COR-L47 (cell line): ENCODE measurements at regions not wholly inside any gene's neighbourhood (a gene's known extent, or its start where the extent isn't known, plus 50 kb on each side); places are given as distances from the start of the nearest gene placed in this dataset.

ENCODE experiments used
- DNase-seq: peaks from one replicate; lab custom pipeline; 2025; lab: John Stamatoyannopoulos, UW

- no peak for DNase-seq
Observed at GRCh38 chr11:92703449-92703830, 266.0 kb upstream of the MTNR1B start.

DNA sequence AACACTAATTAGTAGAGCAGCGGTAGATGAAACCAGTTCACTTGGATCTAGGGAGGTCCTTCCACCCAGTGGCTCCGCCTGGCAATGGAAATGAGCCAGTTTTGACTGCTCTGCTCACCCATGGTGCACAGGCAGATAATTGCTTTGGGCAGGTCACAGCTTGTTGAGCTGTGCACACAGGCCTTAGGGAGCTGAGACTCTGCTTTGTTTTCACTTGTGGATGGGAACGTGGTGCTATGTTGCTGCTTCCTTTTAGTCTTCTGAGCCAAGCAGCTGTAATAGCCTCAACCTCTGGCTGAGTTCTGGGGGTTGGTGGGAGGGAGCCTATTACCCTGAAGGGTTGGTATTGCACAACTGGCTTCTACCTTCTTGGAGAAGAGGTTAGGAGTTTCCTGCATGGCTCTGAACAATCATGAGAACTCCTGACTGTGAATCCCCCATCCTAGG, 262.3 kb upstream of the MTNR1B start:
- peak; percentile 98 for DNase-seq

DNA sequence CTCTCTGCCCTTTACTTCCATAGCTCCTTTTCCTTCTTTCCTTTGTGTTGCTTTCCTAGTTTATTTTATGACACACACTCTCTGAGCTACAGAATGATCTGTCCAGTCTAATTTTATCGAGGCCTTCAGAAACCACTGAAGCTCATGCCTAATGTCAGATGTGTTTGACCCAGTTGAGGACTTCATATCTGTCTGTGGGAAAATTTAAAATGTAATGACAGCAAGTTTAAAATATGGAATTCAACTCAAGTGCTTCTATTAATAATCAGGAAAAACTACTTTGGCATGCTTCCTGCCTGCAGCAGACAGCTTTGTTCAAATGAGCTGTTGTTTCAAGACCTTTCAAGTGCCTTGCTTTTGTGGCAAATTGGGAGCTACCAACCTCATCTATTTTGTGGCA, 261.8 kb upstream of the MTNR1B start:
- DNase-seq, result no peak

DNA sequence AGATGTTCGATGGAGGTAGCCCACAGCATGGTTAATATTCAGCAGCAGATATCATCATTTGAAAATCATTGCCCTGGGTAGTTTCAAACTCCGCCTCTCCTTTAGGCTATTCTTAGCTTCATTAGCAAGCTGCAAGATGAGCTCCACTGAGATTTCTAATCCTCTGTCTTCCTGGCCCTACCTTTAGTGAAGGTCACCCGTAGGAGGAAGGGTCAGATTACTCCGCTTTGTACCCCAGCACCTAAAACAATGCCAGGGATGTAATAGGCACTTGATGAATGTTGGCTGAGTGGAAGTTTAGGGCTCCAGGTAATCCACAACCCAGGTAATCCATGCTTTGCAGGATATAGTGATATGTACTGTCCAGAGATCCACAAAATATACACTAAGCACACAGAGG, 260.1 kb upstream of the MTNR1B start:
- DNase-seq, result no peak

- no peak for DNase-seq
Observed at GRCh38 chr11:92711926-92712325, 257.5 kb upstream of the MTNR1B start.

- DNase-seq, result no peak
Observed at GRCh38 chr11:92714111-92714510, 255.3 kb upstream of the MTNR1B start.

DNA sequence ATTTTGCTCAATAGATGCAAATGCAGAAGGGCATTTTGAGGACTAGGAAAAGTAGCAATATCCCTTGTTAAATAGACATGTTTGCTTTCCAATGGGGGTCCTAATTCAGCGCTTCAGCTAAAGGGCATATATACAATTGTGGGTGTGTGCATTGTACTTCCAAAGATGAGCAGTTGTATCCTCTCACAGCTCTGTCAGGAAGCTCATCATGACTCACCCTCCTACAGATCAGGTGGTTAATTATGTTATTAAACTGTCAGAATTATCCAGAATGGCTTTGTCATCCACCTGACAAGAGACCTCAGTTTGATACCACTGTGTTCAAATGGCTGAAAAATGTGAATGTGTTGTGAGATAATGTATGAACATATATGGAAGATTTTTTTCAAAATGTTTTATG, 252.2 kb upstream of the MTNR1B start:
- peak; percentile 50 for DNase-seq

- DNase-seq, result no peak
Observed at GRCh38 chr11:92720385-92720784, 249.1 kb upstream of the MTNR1B start.

- DNase-seq, result no peak
Observed at GRCh38 chr11:92725352-92725751, 244.1 kb upstream of the MTNR1B start.

DNA sequence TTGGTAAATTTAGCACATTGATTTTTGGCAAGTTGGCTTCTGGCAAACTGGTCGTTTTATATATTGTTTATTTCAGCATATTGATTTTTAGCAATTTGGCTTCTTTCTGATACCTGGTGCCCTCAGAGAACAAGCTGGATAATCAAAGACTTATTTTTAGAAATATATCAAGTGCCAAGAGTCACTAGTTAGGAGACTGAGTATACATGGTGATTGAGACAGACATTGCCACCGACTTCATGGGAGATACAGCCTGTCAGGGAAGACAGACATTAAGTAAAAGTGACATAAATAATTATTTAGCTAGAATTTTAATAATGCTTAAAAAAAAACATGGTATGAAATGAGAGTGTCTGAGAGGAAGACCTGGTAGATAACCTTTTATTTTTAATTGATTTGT, 242.3 kb upstream of the MTNR1B start:
- no peak for DNase-seq

DNA sequence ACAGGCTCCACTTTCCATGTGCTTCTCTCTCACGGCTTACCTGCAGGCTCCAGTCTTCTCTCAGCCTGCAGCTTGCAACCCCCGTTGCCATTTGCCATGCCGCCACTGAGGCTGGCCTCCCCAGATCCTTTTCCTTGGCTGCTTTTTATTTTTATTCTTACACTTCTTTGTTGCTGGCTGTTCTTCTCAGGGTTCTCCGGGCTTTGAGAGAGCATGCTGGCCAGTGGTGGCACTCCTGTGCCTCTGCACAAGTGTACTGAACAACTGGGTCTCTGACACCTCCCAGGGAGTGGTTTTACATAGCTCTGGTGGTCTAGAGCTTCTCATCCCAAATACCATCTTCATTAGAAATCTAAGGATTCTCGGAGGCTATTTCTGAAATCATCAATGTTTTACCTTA, 241.7 kb upstream of the MTNR1B start:
- no peak for DNase-seq

GRCh38 chr11:92728628-92729027, 240.8 kb upstream of the MTNR1B start:
- DNase-seq, result no peak

DNA sequence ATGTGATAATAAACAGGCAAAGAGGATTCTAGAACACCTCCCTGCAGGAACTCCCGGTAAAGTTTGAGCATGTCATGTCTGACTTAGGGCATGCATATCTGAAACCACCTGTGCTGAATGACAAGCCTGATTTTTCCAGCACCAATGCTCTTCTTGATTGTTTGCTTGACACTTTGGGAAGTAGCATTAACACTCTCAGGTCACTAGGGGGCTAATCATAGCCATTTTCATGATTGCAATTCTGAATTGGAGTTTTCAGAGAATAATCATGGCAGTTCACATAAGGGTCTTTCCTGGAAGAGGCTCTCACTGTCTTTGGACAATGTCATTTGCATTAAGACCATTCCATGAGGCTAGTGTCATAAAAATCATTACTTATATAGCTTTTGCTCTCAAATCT, 234.4 kb upstream of the MTNR1B start:
- DNase-seq, result peak; percentile 23

- DNase-seq, result no peak
Observed at GRCh38 chr11:92738276-92738675, 231.2 kb upstream of the MTNR1B start.

DNA sequence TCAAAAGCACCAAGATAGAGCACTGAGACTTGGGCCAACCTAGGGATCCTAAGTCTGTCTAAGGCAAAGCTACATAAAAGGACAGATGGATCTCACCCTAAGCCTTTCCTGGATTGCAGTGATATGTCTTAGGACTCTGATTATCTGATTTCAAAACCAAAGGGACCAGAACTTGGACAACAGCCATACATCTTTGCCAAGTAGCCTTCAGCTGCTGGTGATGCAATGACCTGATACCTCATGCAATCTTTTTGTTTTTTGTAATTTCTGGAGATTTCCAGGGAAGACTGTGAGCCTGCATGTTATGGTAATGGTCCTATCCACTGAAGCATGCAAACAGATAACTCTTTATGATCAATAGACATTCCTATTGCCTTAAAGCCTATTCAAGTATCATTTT, 230.4 kb upstream of the MTNR1B start:
- DNase-seq, result no peak

DNA sequence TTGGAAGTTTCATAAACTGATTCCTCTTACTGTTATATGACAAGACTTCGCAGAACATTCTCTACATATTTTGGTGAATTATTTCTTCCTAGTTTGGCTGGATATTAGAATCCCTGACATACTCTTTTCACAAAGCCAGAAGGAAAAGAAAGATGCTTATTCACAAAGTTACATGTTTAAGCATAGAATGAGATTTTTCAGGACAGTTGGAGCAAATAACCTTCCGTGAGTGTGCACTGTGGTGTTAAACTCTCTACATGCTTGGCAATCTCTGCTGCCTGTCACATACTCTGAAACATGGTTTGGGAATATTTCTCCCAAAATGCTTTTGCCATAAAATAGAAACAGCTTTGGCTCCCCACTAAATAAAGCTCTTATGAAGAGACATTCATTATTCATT, 230.0 kb upstream of the MTNR1B start:
- no peak for DNase-seq

DNA sequence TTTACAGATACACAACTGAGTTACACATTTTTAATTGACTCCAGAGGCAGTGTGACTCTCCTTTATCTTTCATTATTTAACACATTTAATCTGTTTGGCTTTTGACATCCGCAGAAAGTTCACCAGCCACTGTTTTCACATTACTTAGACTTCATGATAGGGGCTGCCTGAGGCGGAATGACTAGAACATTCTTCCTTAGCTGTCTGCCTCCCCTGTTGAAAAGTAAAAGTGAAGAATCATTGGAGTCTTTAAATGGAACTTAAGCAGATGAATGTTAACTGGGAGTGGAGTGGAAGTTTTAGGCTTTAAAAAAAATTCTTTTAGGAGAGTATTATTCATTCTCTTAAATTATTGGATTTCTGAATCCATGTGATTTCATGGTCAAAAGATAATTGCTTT, 229.2 kb upstream of the MTNR1B start:
- DNase-seq, result no peak

DNA sequence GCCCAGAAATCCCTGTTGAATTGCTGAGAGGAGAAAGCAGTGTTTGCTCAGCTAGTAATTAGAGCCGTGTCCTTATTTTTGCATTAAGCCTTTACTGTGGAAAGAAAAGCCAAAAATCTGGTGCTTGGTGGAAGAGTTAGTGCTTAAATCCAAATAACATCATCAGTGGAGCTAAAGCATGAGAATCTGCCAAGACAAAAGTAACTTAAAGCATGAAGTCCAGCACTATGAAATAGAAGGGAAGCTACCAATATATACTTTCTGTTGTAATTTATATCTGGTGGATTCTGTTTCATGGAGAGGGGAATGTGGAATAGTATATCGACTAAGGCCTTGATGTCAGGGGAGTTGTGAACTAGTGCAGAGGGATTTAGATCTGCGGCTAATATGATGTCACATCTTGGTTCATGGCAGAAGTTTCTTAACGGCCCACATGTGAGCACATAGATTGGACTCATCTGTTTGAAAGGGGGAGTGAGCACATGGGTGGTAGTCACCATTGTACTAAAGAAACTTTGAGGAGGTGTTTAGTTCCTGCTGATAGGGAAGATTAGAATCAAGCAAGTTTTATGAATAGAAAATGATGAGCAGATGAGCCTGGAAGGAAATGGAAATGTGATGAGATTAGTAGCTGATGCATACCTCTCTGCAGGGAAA, 224.4 kb upstream of the MTNR1B start:
- no peak for DNase-seq

DNA sequence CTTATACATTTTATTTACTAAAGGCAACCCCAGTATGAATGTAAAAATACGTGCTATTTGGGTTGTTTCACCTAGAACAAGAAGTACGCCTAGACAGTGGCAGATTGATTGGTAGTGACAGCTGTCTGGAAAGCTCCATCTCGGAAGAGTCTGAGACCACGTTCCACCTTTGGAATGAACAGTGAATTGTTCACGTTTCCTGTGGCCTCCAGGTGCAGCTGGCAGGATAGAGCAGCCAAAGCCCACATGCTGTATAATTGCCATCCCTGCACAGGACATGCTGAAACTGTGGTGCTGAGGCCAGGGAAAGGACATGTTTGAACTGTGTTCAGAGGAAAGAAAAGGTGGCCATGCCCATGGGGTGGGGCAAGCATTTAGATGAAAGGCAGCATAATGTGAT, 218.7 kb upstream of the MTNR1B start:
- DNase-seq, result no peak

DNA sequence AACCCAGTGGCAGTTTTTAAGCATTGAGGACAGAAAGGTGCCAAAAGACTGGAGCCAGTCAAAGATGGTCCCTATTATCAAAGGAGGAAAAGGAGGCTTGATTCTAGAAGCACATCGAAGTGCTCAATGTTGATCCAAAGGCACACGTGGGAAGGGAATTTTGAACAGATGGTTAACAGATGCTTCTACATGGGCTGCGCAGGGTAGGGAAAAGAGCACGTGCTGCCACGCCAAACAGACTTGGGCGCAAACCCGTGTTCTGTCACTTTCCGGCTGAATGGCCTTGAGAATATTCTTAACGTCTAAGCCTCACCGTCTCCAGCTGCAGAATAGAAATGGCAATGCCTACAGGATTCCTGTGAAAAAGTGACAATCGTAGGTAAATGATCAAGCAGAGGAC, 217.9 kb upstream of the MTNR1B start:
- no peak for DNase-seq

GRCh38 chr11:92752122-92752521, 217.3 kb upstream of the MTNR1B start:
- no peak for DNase-seq

DNA sequence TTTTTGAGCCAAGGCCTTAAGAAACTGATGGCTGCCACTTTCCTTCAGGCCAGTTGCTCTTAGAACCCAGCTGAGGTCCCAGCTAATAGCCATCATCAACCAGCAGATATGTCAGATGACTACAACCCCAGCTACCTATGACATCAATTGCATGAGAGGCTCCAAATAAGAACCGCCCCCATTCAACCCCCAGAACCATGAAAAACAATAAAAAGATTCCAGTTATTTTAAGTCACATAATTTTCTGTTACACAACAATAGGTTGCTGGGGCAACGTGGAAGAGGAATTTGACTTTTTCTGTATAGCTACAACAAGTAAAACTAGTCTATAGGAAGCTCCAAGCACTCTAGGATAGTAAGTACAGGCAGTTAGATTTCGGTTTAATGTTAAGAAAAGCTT, 216.3 kb upstream of the MTNR1B start:
- DNase-seq, result no peak

DNA sequence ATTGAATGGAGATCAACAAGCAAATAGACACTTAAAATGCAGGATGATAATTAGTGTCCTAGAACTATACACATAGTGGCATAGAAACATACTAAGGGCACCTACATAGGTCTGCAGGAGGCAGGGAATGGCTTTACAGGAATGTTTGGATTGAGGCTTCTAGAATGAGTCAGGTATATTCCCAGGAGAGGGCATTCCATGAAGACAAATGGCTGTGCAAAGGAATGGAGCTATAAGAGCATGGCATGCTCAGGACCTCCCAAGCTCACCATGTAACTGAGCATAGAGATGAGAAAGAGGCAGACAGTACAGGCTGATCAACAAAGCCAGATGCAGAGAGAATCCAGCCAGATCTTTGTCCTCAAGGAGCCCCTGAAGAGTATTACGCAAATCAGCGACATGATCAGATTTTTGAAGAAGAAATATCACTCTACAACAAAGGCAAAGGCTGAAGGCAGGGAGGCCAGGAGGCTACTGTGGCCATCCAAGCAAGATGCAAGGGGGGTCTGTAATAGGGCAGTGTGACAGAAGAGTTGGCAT, 211.1 kb upstream of the MTNR1B start:
- no peak for DNase-seq

GRCh38 chr11:92759571-92760214, 209.8 kb upstream of the MTNR1B start:
- DNase-seq, result no peak
